Ishikawa (cell line): ENCODE measurements at regions not wholly inside any gene's neighbourhood (a gene's known extent, or its start where the extent isn't known, plus 50 kb on each side); places are given as distances from the start of the nearest gene placed in this dataset.

Source experiments
- CEBPB ChIP-seq: IDR thresholded peaks from 2 replicates; pipeline ENCODE4 v1.6.1; 2012
- CREB1 ChIP-seq: IDR thresholded peaks from 2 replicates; pipeline ENCODE4 v1.6.1; 2012; ENCODE audit warnings: low read depth
- EGR1 ChIP-seq: IDR thresholded peaks from 2 replicates; pipeline ENCODE4 v1.6.1; 2012
- EP300 ChIP-seq: IDR thresholded peaks from 2 replicates; pipeline ENCODE4 v1.6.1; 2012; ENCODE audit warnings: borderline replicate concordance
- FOXM1 ChIP-seq: IDR thresholded peaks from 2 replicates; pipeline ENCODE4 v1.6.1; 2012; ENCODE audit warnings: low read depth, borderline replicate concordance
- MAX ChIP-seq: IDR thresholded peaks from 2 replicates; pipeline ENCODE4 v1.6.1; 2012
- NFIC ChIP-seq: IDR thresholded peaks from 2 replicates; pipeline ENCODE4 v1.6.1; 2012
- RAD21 ChIP-seq: IDR thresholded peaks from 2 replicates; pipeline ENCODE4 v1.6.1; 2012; ENCODE audit warnings: low read depth
- TAF1 ChIP-seq: IDR thresholded peaks from 2 replicates; pipeline ENCODE4 v1.6.1; 2012; ENCODE audit warnings: low read depth, mild to moderate bottlenecking
- TCF12 ChIP-seq: IDR thresholded peaks from 2 replicates; pipeline ENCODE4 v1.6.1; 2012; ENCODE audit warnings: low read depth
- TEAD4 ChIP-seq: IDR thresholded peaks from 2 replicates; pipeline ENCODE4 v1.6.1; 2012
- USF1 ChIP-seq: IDR thresholded peaks from 2 replicates; pipeline ENCODE4 v1.6.1; 2012
- YY1 ChIP-seq: IDR thresholded peaks from 2 replicates; pipeline ENCODE4 v1.6.1; 2012; ENCODE audit warnings: low read depth
- ZBTB7A ChIP-seq: IDR thresholded peaks from 2 replicates; pipeline ENCODE4 v1.6.1; 2012; ENCODE audit warnings: low read depth
- TF ChIP-seq, protein P1 (sequence below): IDR thresholded peaks from 2 replicates; pipeline ENCODE4 v1.6.1; 2012; ENCODE audit warnings: low read depth, mild to moderate bottlenecking

GRCh38 chr3:116951610-116952009, 242.0 kb downstream of the TUSC7 start:
- TF ChIP-seq CREB1 = no peak
- no peak for TF ChIP-seq EP300
- TF ChIP-seq EGR1 = no peak
- no peak for TF ChIP-seq TCF12

DNA sequence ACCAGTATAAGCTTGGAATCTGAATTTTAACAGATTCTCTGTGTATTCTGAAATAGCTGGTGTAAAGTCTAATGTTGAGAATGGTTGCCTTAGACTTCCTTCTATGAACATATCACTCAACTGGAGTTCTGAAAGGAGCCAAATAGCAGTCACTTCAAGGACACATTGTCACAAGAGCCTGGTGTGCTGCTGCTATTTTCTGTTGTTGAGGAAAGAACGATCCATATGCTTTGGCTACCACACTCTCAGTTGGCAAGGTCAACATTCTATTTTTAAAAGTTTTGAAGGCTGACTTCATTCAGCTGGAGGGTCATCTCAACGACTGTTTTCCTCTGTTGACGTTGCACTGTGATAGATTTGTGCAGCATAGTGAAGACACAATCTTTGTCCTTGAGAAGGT, 248.7 kb downstream of the TUSC7 start:
- TF ChIP-seq EGR1 (no peak), FOXM1 (no peak), YY1 (no peak), TAF1 (no peak), EP300 (no peak), MAX (no peak), TCF12 (no peak)

DNA sequence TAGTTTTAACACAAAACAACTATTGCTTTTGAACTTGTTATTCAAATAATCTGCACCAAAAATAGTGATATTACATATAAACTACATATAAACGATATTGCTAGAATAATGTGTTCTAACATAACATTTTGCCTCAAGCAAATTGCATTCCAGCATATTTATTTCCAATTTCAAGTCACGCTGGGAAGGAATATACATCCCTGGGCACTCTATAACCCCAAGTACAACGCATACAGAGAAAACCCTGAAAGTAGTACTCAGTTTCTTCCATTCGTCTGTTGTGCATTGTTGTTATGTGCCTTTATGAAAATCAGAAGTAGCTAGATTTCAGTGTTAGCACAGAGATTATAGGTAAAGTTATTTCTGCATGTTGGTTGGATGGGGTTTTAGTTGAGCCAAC, 251.5 kb downstream of the TUSC7 start:
- no peak for TF ChIP-seq USF1
- TF ChIP-seq CREB1 = no peak

- no peak for TF ChIP-seq RAD21
- TF ChIP-seq, protein P1, sequence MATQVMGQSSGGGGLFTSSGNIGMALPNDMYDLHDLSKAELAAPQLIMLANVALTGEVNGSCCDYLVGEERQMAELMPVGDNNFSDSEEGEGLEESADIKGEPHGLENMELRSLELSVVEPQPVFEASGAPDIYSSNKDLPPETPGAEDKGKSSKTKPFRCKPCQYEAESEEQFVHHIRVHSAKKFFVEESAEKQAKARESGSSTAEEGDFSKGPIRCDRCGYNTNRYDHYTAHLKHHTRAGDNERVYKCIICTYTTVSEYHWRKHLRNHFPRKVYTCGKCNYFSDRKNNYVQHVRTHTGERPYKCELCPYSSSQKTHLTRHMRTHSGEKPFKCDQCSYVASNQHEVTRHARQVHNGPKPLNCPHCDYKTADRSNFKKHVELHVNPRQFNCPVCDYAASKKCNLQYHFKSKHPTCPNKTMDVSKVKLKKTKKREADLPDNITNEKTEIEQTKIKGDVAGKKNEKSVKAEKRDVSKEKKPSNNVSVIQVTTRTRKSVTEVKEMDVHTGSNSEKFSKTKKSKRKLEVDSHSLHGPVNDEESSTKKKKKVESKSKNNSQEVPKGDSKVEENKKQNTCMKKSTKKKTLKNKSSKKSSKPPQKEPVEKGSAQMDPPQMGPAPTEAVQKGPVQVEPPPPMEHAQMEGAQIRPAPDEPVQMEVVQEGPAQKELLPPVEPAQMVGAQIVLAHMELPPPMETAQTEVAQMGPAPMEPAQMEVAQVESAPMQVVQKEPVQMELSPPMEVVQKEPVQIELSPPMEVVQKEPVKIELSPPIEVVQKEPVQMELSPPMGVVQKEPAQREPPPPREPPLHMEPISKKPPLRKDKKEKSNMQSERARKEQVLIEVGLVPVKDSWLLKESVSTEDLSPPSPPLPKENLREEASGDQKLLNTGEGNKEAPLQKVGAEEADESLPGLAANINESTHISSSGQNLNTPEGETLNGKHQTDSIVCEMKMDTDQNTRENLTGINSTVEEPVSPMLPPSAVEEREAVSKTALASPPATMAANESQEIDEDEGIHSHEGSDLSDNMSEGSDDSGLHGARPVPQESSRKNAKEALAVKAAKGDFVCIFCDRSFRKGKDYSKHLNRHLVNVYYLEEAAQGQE = no peak
Measured at GRCh38 chr3:116963802-116964201, 254.2 kb downstream of the TUSC7 start.

GRCh38 chr3:116966649-116967048, 257.1 kb downstream of the TUSC7 start:
- TF ChIP-seq RAD21 (no peak), CEBPB (no peak), NFIC (no peak), EGR1 (no peak), YY1 (no peak), MAX (no peak), TAF1 (no peak), ZBTB7A (no peak), EP300 (no peak)
- TF ChIP-seq, protein P1 = no peak

DNA sequence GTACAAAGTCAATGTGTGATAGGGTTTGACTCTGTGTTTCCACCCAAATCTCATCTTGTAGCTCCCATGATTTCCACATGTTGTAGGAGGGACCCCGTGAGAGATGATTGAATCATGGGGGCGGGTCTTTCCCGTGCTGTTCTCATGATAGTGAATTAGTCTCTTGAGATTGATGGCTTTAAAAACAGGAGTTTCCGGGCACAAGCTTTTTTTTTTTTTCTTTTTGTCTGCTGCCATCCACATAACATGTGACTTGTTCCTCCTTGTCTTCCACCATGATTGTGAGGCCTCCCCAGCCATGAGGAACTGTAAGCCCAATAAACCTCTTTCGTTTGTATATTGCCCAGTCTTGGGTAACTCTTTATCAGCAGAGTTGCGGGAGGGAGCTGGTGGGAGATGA, 259.6 kb downstream of the TUSC7 start:
- no peak for TF ChIP-seq CREB1
- no peak for TF ChIP-seq ZBTB7A
- no peak for TF ChIP-seq MAX
- TF ChIP-seq EP300 = no peak
- no peak for TF ChIP-seq EGR1
- TF ChIP-seq TAF1 = no peak

- TF ChIP-seq YY1 (no peak), FOXM1 (no peak), TCF12 (no peak), ZBTB7A (no peak), RAD21 (no peak), EP300 (no peak), TEAD4 (no peak)
Measured at GRCh38 chr3:116969646-116970045, 260.1 kb downstream of the TUSC7 start.

GRCh38 chr3:116971531-116971930, 262.0 kb downstream of the TUSC7 start:
- TF ChIP-seq ZBTB7A (no peak), YY1 (no peak), CREB1 (no peak), MAX (no peak), NFIC (no peak), EGR1 (no peak)
- TF ChIP-seq, protein P1 = no peak
